ENCODE measurements at regions not wholly inside any gene's neighbourhood (a gene's known extent, or its start where the extent isn't known, plus 50 kb on each side); places are given as distances from the start of the nearest gene placed in this dataset.

DNA sequence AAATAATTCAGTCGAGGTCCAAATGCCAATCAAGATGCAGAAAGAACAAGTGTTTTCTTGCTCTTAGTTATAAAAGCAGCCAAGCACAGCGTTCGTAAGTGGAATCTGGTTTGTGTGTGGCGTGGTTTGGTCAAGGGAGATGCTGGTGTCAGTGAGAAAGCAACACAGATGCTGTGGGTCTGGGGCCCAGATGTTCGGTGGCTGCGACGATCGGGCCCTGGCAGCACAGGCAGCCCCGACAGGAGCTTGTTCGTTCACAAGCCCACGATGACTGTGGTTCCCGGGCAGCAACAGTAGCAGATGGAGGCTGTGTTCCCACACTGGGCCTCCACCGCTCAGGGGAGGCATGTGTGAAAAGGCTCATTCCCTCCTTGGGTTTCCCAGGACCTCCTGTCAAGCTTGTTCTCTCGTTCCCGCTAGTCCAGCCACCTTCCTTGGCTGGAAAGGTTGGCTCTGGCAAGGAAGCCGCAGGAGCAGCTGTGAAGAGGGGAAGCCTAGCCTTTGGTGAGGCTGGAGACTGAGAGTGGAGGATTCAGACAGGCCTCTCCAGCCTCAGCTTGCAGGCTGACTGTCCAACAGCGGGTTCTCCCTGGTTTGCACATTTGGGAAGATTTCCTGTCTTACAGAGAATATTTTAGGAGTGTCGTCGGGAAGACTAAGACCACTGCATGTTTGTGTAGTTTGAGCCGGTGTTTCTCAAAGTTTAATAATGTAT lies 304.7 kb downstream of the QKI start:
- H3K4me3 ChIP-seq (ENCODE audit: control insufficient read depth in 2 of 3, extremely low read depth in 1 of 3, insufficient read depth in 2 of 3, low read depth in 1 of 3, low read length in 3 of 3), result no peak overlapping the region
- TF ChIP-seq, protein P1, sequence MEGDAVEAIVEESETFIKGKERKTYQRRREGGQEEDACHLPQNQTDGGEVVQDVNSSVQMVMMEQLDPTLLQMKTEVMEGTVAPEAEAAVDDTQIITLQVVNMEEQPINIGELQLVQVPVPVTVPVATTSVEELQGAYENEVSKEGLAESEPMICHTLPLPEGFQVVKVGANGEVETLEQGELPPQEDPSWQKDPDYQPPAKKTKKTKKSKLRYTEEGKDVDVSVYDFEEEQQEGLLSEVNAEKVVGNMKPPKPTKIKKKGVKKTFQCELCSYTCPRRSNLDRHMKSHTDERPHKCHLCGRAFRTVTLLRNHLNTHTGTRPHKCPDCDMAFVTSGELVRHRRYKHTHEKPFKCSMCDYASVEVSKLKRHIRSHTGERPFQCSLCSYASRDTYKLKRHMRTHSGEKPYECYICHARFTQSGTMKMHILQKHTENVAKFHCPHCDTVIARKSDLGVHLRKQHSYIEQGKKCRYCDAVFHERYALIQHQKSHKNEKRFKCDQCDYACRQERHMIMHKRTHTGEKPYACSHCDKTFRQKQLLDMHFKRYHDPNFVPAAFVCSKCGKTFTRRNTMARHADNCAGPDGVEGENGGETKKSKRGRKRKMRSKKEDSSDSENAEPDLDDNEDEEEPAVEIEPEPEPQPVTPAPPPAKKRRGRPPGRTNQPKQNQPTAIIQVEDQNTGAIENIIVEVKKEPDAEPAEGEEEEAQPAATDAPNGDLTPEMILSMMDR (optimal IDR thresholded peaks at IDR 0.05 in 1 of 3, IDR thresholded peaks at IDR 0.05 in 1 of 3, conservative IDR thresholded peaks at IDR 0.05 in 1 of 3; ENCODE audit: extremely low read depth in 1 of 3, insufficient read depth in 2 of 3, low read length in 3 of 3), result no peak
- TF ChIP-seq EZH2 (IDR thresholded peaks at IDR 0.05; ENCODE audit: low read length), result no peak
- H3K36me3 ChIP-seq (ENCODE audit: control insufficient read depth in 2 of 2, extremely low read depth in 1 of 2, insufficient read depth in 2 of 2, low read length in 2 of 2), result no peaks in the 10 kb centered on the region
- H3K9ac ChIP-seq (ENCODE audit: control insufficient read depth, extremely low read depth, insufficient read depth, low read length), result no peak overlapping the region
- H3K4me2 ChIP-seq (ENCODE audit: control insufficient read depth, extremely low read depth, insufficient read depth, low read depth, low read length), result no peak overlapping the region
- no peaks in the 10 kb centered on the region for H3K79me2 ChIP-seq (ENCODE audit: control insufficient read depth, insufficient read depth, low read length)
- H3K27me3 ChIP-seq (ENCODE audit: control insufficient read depth, extremely low read depth, insufficient read depth, low read length), result no peaks in the 10 kb centered on the region
- H3K4me1 ChIP-seq (ENCODE audit: control insufficient read depth, extremely low read depth, insufficient read depth, low read length), result no peaks in the 10 kb centered on the region
- no peak overlapping the region for H2AFZ ChIP-seq (ENCODE audit: control insufficient read depth, low read length)
- H3K9me1 ChIP-seq (ENCODE audit: control insufficient read depth, extremely low read depth, insufficient read depth, low read length), result no peaks in the 10 kb centered on the region
- H4K20me1 ChIP-seq (ENCODE audit: control insufficient read depth, extremely low read depth, insufficient read depth, low read length), result no peaks in the 10 kb centered on the region
- dilution Hi-C loops (cut with MboI; ENCODE audit: extremely low pct_ligation_motif_present, low sequenced_read_pairs), result no loop called here
- no peaks in the 10 kb centered on the region for H3K9me3 ChIP-seq (ENCODE audit: control insufficient read depth, low read depth, low read length)
- FAIRE-seq (no peak), DNase-seq (ENCODE audit: low read depth, low spot score) (no peak)
- H3K27ac ChIP-seq (ENCODE audit: control insufficient read depth, insufficient read depth, low read length), result no peak overlapping the region

DNA sequence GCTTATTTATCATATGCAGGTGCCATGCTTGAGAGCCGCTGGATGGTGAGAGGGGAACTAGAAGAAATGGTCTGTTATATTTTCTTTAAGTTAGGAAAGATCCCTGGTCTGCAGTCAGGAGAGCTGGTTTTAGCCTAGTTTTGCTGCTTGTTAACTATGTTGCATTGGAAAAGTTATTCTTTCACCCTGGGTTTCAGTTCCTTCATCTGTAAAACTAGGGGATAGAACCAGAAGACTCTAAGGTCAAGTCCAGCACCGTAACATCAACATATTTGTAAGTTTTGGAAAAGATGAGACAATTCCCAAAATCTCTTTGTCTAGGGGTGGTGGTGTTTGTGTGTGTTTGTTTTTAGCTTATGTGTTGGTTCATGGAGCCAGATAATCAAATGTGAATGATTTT lies 304.0 kb downstream of the QKI start:
- Histone ChIP-seq H4K20me1 (ENCODE audit: control insufficient read depth, extremely low read depth, insufficient read depth, low read length) (no peaks in the 10 kb centered on the region), H3K9me1 (ENCODE audit: control insufficient read depth, extremely low read depth, insufficient read depth, low read length) (no peaks in the 10 kb centered on the region), H3K27ac (ENCODE audit: control insufficient read depth, insufficient read depth, low read length) (no peak overlapping the region), H3K9me3 (ENCODE audit: control insufficient read depth, low read depth, low read length) (no peaks in the 10 kb centered on the region), H2AFZ (ENCODE audit: control insufficient read depth, low read length) (no peak overlapping the region), H3K4me1 (ENCODE audit: control insufficient read depth, extremely low read depth, insufficient read depth, low read length) (no peaks in the 10 kb centered on the region), H3K36me3 (ENCODE audit: control insufficient read depth in 2 of 2, extremely low read depth in 1 of 2, insufficient read depth in 2 of 2, low read length in 2 of 2) (no peaks in the 10 kb centered on the region), H3K4me3 (ENCODE audit: control insufficient read depth in 2 of 3, extremely low read depth in 1 of 3, insufficient read depth in 2 of 3, low read depth in 1 of 3, low read length in 3 of 3) (no peak overlapping the region), H3K4me2 (ENCODE audit: control insufficient read depth, extremely low read depth, insufficient read depth, low read depth, low read length) (no peak overlapping the region), H3K9ac (ENCODE audit: control insufficient read depth, extremely low read depth, insufficient read depth, low read length) (no peak overlapping the region), H3K27me3 (ENCODE audit: control insufficient read depth, extremely low read depth, insufficient read depth, low read length) (no peaks in the 10 kb centered on the region), H3K79me2 (ENCODE audit: control insufficient read depth, insufficient read depth, low read length) (no peaks in the 10 kb centered on the region)
- TF ChIP-seq, protein P1 (optimal IDR thresholded peaks at IDR 0.05 in 1 of 3, IDR thresholded peaks at IDR 0.05 in 1 of 3, conservative IDR thresholded peaks at IDR 0.05 in 1 of 3; ENCODE audit: extremely low read depth in 1 of 3, insufficient read depth in 2 of 3, low read length in 3 of 3), result no peak
- TF ChIP-seq EZH2 (IDR thresholded peaks at IDR 0.05; ENCODE audit: low read length), result no peak
- FAIRE-seq, result no peak
- dilution Hi-C loops (cut with MboI; ENCODE audit: extremely low pct_ligation_motif_present, low sequenced_read_pairs), result no loop called here
- DNase-seq (ENCODE audit: low read depth, low spot score), result no peak

Data from keratinocyte (primary cell).